ENCODE measurements at regions not wholly inside any gene's neighbourhood (a gene's known extent, or its start where the extent isn't known, plus 50 kb on each side); places are given as distances from the start of the nearest gene placed in this dataset.
"Not testable (repeated sequence)": the region's sequence is repeated elsewhere in the genome, so short reads cannot be mapped to it uniquely, and the experiment has no call there.

- DNase-seq = no peak
These were observed 523.9 kb upstream of the NRP1 start for GRCh38 chr10:33858326-33858725.

DNA sequence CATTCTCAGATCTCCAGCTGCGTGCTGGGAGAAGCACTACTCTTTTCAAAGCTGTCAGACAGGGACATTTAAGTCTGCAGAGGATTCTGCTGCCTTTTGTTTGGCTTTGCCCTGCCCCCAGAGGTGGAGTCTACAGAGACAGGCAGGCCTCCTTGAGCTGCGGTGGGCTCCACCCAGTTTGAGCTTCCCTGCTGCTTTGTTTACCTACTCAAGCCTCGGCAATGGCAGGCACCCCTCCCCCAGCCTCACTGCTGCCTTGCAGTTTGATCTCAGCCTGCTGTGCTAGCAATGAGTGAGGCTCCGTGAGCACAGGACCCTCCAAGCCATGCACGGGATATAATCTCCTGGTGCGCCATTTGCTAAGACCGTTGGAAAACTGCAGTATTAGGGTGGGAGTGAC lies 518.8 kb upstream of the NRP1 start:
- not testable (repeated sequence) for DNase-seq

- DNase-seq = no peak
These were observed 508.9 kb upstream of the NRP1 start for GRCh38 chr10:33843379-33843778.

DNA sequence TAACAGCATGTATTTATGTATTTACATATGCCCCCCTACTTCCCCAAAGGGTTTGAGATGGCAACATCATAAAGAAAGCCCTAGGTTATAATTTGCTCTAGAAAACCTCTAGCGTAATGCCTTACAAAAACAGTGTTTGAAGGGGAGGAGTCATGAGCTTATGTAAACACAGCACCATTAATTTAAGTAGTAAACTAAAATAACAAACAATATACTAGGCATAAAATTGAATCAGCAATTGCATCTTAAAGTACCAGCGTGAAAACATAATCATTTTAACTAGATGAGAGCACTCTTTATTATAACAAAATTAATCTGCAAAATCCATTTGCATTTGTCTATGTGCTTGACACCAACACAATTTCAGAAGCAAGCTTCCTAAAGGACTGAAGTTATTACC lies 507.2 kb upstream of the NRP1 start:
- no peak for DNase-seq

- DNase-seq = no peak
These were observed 504.3 kb upstream of the NRP1 start for GRCh38 chr10:33838731-33839130.

DNA sequence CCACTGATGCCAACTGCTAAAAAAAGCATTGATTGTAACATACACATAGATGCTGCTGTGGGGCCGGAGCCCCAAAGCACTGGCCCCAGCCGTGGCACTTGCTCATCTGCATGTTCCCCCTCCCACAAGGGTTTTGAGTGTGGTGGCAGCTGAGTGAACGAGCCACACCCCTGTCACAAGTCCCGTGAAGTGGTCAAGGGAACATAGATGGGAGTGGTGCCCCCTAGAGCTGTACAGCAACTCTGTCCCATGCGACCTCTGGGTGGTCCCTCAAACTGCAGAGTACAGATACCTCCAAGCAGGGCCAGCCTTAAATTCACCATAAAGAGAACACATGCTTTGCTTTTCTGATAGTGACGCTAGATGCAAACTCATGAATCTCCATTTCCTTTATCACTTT lies 503.3 kb upstream of the NRP1 start:
- DNase-seq = no peak

- DNase-seq = no peak
These were observed 501.1 kb upstream of the NRP1 start for GRCh38 chr10:33835556-33835955.

- no peak for DNase-seq
These were observed 499.1 kb upstream of the NRP1 start for GRCh38 chr10:33833566-33833965.

GRCh38 chr10:33832124-33832787 lies 497.8 kb upstream of the NRP1 start:
- DNase-seq = no peak

- DNase-seq = no peak
These were observed 497.1 kb upstream of the NRP1 start for GRCh38 chr10:33831591-33831990.

GRCh38 chr10:33829899-33830298 lies 495.4 kb upstream of the NRP1 start:
- DNase-seq = not testable (repeated sequence)

DNA sequence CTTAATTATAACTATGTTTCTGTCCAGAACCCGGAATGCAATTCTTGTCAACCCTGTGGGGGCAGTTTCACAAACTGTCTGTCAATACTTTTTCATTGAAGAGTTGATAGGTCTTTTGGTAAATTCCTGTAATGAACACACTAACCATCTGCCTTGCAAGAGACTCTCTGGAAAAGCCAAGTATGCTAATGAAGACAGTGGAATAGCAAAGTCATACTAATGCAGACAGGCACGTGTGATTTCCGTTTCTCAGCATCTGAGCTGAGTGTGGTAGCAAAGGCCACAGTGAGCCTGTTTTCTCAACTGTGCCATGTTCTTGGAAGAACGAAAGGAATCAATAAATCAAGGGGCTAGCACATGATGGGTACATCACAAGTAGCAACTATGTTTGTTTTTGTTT lies 494.1 kb upstream of the NRP1 start:
- no peak for DNase-seq

GRCh38 chr10:33826186-33826585 lies 491.7 kb upstream of the NRP1 start:
- no peak for DNase-seq

- DNase-seq = no peak
These were observed 488.3 kb upstream of the NRP1 start for GRCh38 chr10:33822774-33823173.

DNA sequence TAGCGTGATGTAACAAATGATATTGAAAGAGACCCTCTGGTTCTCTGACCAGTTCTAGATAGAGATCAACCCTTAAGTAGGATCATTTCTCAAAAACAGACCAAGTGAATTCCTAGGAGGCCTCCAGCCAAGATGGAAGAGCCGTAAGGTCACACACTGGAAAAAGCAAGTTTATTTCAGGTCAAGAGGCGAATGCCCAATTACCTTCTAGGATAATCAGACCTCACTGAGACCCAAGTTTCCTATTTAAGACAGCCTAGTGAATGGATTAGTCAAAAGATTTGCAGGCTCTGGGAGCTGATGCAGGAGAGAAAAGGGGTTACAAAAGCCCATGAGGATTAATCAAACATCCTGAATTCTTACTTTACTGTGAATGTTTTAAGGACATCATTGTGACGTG lies 486.1 kb upstream of the NRP1 start:
- no peak for DNase-seq

DNA sequence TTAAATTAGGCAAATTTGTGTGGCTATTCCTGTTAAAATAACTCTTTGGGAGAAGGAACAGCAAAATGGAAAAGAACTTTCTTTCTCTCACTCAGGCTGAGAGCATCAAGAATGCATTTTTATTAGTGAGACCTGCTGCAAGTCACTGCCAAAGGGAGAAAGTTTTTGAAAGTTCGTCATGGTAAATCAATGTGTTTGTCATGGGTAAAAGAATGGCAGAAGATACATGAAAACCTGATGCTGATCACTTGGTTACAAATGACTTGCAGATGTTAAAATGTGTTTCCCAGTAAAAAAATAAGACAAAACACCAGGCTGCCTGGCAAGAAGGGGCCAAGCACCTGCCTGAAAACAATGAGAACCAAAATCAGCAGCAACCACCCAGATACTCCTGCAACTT lies 484.7 kb upstream of the NRP1 start:
- no peak for DNase-seq

DNA sequence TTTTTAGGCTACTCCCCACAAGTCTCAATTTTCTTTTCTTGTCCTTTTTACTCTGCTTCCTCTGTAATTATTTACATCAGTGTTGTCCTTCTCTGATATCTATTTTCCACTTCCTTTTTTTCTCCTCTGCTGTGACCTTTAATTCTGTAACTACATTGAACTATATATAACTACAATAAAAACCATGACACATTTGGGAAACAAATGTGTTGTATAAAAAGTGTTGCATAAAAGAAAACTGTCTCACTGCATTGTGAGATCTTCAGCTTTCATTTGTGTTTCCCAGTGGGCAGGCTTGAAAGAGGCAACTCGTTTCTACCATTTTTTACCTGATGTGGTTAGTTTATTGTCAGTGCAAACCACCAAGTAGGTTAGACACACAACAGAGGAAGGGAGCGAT lies 483.9 kb upstream of the NRP1 start:
- no peak for DNase-seq

- DNase-seq = no peak
These were observed 483.1 kb upstream of the NRP1 start for GRCh38 chr10:33817605-33818004.

DNA sequence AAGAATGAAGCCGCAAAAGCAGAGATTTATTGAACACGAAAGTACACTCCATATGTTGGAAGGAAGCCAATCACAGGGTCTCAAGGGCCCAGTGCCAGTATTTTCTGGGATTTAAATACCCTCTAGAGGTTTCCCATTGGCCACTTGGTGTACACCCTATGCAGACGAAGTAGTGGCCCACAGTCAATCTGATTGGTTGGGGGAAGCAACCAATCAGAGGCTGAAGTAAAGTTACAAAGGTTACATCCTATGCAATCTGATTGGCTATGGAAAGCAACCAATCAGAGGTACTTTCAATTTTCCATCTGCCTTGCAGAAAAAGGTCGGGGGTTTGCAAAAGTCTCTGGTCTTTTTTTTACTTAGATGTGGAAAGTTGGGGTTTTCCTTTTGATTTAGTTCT lies 481.3 kb upstream of the NRP1 start:
- no peak for DNase-seq

GRCh38 chr10:33813871-33814270 lies 479.4 kb upstream of the NRP1 start:
- no peak for DNase-seq

- no peak for DNase-seq
These were observed 478.9 kb upstream of the NRP1 start for GRCh38 chr10:33813415-33813814.

GRCh38 chr10:33812586-33812985 lies 478.1 kb upstream of the NRP1 start:
- DNase-seq = no peak

GRCh38 chr10:33810986-33811385 lies 476.5 kb upstream of the NRP1 start:
- no peak for DNase-seq

DNA sequence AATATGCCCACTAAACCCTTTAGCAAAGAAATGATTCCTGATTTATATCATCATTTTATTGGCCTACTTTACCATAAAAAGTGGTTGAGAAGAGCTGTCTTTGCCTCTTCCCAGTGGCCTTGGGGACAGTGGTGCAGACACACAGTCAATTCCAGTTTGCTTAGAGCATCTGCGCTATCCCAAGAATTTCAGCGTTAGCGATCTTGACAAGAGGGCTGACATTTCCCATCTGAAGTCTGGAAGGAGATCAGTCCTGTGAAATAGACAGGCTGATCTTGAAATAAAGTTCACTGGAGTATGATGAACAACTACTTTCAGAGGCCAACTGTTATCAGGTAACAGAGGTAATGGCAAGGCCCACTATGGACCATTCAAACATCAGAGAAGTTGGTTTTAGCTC lies 475.3 kb upstream of the NRP1 start:
- no peak for DNase-seq

DNA sequence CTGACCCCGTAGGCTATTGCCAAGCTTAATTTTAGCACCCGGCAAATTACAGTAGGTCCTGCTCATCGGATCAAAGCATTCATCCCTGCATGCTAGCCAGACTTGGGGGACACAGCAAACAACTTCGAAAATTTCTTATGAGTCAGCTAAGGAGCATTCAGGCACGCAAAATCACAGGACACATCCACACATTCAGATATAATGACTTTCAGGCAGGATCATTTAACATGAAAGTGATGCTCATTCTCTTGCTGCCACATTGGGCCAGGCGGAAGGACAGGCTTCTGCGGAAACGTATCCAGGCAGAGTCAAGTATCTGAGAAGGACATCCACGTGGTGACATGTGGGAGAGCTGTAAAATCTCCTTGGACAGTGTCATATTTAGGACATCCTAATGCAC lies 474.0 kb upstream of the NRP1 start:
- DNase-seq = no peak

Data from CD4-positive, alpha-beta T cell treated with Interleukin-17A for 4 hours (primary cell).